ENCODE measurements at regions not wholly inside any gene's neighbourhood (a gene's known extent, or its start where the extent isn't known, plus 50 kb on each side); places are given as distances from the start of the nearest gene placed in this dataset.

DNA sequence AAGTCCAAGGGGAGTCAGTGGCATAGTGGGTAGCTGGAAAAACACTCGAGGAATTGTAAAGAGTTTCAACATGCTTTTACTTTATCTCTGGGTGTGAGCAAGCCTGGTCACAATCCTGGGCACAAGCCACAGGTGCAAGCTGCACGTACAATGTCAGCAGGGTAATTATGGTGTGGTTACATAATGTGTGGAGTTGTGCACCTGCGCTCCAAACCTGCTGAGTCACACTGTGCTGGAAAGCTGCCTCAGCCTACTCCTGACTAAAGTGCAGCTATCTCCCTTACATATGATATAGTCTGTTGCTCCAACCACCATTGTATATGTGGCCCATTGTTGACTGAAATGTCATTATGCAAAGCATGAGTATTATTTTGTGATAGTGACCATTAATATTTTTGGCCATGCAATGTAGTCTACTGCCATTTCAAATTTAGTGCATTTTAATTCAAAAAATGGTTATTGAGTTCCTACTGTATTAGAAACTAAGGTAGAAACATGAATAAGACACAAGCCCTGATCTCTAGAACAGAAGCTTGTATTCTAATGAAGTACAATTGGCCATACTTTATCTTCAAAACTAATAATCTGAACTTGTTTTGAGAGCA lies 160.9 kb upstream of the SLC30A5 start:
- no peak for TF ChIP-seq CTCF (conservative IDR thresholded peaks at IDR 0.05; ENCODE audit: low read depth in 2 of 2)
- TF ChIP-seq ZNF462 (CRISPR knock-in tag; IDR thresholded peaks at IDR 0.05) = no peak
- TF ChIP-seq, protein P1, sequence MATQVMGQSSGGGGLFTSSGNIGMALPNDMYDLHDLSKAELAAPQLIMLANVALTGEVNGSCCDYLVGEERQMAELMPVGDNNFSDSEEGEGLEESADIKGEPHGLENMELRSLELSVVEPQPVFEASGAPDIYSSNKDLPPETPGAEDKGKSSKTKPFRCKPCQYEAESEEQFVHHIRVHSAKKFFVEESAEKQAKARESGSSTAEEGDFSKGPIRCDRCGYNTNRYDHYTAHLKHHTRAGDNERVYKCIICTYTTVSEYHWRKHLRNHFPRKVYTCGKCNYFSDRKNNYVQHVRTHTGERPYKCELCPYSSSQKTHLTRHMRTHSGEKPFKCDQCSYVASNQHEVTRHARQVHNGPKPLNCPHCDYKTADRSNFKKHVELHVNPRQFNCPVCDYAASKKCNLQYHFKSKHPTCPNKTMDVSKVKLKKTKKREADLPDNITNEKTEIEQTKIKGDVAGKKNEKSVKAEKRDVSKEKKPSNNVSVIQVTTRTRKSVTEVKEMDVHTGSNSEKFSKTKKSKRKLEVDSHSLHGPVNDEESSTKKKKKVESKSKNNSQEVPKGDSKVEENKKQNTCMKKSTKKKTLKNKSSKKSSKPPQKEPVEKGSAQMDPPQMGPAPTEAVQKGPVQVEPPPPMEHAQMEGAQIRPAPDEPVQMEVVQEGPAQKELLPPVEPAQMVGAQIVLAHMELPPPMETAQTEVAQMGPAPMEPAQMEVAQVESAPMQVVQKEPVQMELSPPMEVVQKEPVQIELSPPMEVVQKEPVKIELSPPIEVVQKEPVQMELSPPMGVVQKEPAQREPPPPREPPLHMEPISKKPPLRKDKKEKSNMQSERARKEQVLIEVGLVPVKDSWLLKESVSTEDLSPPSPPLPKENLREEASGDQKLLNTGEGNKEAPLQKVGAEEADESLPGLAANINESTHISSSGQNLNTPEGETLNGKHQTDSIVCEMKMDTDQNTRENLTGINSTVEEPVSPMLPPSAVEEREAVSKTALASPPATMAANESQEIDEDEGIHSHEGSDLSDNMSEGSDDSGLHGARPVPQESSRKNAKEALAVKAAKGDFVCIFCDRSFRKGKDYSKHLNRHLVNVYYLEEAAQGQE (IDR thresholded peaks at IDR 0.05; ENCODE audit: unreplicated experiment) = no peak
- TF ChIP-seq CREB1 (CRISPR knock-in tag; IDR thresholded peaks at IDR 0.05; ENCODE audit: low read depth) = no peak
- no peak for TF ChIP-seq EZH2 (IDR thresholded peaks at IDR 0.05; ENCODE audit: low read depth, unreplicated experiment)
- TF ChIP-seq POLR2AphosphoS5 (IDR thresholded peaks at IDR 0.05; ENCODE audit: low read depth) = no peak
- TF ChIP-seq EZH2phosphoT487 (IDR thresholded peaks at IDR 0.05; ENCODE audit: unreplicated experiment) = no peak
- TF ChIP-seq ZNF114 (CRISPR knock-in tag; IDR thresholded peaks at IDR 0.05) = no peak
- no peak for TF ChIP-seq NANOG (IDR thresholded peaks at IDR 0.05; ENCODE audit: borderline replicate concordance)
- TF ChIP-seq ETS1 (IDR thresholded peaks at IDR 0.05) = no peak
- TF ChIP-seq ZNF331 (CRISPR knock-in tag; IDR thresholded peaks at IDR 0.05; ENCODE audit: low read depth) = no peak

Measured in GM23338 (cell line).